Adrenal gland (tissue), 5 donors: ENCODE measurements at regions not wholly inside any gene's neighbourhood (a gene's known extent, or its start where the extent isn't known, plus 50 kb on each side); places are given as distances from the start of the nearest gene placed in this dataset.

Experiments
- POLR2A ChIP-seq, 2 donors: fragments of 450-650 bp; IDR thresholded peaks; one replicate each; pipeline ENCODE4 v1.6.1; 2017; ENCODE audit warnings: antibody characterized with exemption in 2 of 2, mild to moderate bottlenecking in 2 of 2, moderate library complexity in 1 of 2
- TF ChIP-seq, protein P1 (sequence below), 6 experiments: fragments of 450-650 bp in 4 of 6; fragments of 200-600 bp in 2 of 6; sonication (generic) in 1 of 6; IDR thresholded peaks; 1 replicate in 5 of 6; 2 replicates in 1 of 6; pipeline versions ENCODE4 v1.5.1 to v1.8.0; 2016 to 2021; ENCODE audit warnings: antibody characterized with exemption in 6 of 6, mild to moderate bottlenecking in 2 of 6, moderate library complexity in 1 of 6
- donor health status: DM: no; HTN: no; CAD: no.

- TF ChIP-seq, protein P1, sequence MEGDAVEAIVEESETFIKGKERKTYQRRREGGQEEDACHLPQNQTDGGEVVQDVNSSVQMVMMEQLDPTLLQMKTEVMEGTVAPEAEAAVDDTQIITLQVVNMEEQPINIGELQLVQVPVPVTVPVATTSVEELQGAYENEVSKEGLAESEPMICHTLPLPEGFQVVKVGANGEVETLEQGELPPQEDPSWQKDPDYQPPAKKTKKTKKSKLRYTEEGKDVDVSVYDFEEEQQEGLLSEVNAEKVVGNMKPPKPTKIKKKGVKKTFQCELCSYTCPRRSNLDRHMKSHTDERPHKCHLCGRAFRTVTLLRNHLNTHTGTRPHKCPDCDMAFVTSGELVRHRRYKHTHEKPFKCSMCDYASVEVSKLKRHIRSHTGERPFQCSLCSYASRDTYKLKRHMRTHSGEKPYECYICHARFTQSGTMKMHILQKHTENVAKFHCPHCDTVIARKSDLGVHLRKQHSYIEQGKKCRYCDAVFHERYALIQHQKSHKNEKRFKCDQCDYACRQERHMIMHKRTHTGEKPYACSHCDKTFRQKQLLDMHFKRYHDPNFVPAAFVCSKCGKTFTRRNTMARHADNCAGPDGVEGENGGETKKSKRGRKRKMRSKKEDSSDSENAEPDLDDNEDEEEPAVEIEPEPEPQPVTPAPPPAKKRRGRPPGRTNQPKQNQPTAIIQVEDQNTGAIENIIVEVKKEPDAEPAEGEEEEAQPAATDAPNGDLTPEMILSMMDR (IDR thresholded peaks at IDR 0.05): no peak
- no peak for TF ChIP-seq POLR2A (IDR thresholded peaks at IDR 0.05)
Observed at GRCh38 chr2:128970332-128971116, 651.9 kb upstream of the HS6ST1 start.
